NCI-H128 (cell line): ENCODE measurements at regions not wholly inside any gene's neighbourhood (a gene's known extent, or its start where the extent isn't known, plus 50 kb on each side); places are given as distances from the start of the nearest gene placed in this dataset.
A peak's percentile ranks its signal among the peaks of the same experiment; 100 is the strongest.
"Not testable (repeated sequence)": the region's sequence is repeated elsewhere in the genome, so short reads cannot be mapped to it uniquely, and the experiment has no call there.

Experiments used
- DNase-seq: peaks from one replicate; lab custom pipeline; 2025; ENCODE audit not compliant: unreplicated experiment; lab: John Stamatoyannopoulos, UW

DNA sequence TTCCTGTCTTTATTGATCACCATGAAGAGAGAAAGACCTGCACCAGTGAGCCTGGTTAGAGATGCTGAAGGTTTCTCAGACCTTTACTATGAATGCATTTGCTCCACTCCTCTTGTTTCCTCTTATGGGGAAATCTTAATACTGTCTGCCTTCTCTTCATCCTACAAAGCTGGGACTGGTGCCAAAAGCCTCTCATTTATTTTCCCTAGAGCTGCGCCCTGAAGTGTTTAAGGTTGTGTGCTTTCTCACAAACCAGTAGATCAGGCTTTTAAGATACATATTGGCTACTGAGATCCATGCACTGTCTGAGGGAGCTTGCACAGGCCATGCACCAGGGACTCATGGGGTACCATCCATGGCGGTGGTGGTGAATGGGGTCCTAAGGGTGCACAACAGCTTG, 286.1 kb upstream of the PMFBP1 start:
- DNase-seq: no peak

- no peak for DNase-seq
Measured at GRCh38 chr16:72457243-72457940, 285.4 kb upstream of the PMFBP1 start.

DNA sequence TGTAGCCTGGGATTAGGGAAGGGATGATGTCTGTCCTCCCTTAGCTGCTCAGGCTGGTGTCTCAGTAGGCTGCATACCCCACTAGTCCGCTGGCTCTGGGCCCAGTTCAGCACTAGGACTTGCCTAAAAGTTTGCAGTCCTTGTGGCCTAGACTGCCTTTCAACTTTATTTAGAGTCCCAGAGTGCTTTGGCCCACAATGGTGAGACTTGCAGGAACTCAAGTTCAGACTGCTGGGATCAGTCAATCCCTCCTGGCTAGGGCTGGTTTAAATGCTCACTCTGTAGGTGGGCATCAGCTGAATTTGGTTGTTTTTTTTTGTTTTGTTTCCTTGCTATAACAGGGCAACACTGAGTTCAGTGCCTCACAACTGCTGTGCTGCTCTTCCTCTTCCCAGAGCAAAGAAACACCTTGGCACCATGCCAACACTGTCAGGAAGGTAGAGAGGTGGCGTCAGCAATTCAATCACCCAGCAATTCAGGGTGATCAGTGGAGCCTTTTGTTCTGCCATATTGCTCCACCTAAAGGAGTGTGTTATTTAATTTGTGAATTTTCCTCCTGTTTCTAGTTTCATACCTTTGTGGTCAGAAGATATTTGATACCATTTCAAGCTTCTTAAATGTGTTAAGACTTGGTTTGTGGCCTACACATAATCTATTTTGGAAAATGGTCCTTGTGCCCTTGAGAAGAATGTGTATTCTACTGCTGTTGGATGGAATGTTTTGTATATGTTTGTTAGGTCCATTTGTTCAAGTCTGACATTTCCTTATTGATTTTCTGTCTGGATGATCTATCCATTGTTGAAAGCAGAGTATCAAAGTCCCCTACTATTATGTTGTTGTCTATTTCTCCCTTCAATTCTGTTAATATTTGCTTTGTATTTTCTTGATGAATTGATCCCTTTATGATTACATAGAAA, 284.0 kb upstream of the PMFBP1 start:
- peak; percentile 25 for DNase-seq

GRCh38 chr16:72453856-72454255, 281.9 kb upstream of the PMFBP1 start:
- DNase-seq: not testable (repeated sequence)

GRCh38 chr16:72444696-72445095, 272.7 kb upstream of the PMFBP1 start:
- no peak for DNase-seq

- no peak for DNase-seq
Measured at GRCh38 chr16:72443809-72444208, 271.9 kb upstream of the PMFBP1 start.

DNA sequence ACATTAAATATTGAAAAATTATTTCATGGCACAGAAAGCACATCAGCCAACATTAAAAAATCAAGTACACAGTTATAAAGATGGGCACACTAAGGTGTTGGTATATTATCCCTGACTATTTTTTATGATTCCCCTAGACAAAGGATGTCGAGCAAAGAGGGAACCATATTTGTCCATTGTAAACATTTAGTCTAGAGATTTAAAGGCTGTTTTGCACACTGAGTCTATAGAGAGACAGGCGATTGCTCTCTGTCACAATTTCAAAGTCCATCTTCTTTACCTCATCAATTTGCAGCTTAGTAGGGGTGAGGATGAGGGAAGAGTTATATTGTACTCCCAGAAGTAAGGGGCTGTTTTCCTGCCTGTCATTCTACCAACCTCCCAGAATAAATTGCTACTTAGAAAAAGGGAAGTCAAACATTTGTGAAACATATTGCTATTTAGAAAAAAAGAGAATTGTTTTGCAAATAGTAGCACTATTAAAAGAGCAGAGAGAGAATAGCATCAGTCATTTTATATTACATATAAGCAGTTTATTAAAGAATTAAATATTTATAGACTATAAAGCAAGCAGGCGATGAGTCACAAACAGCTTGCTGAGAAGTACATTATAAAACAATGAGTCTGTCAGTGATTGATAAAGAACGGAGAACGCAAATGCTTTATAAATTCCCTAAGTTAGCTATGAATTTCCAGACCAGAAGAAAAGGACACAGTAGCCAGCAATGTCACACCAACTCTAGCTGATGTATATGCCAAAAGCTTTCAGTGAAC, 270.6 kb upstream of the PMFBP1 start:
- DNase-seq: no peak

- no peak for DNase-seq
Measured at GRCh38 chr16:72437891-72438290, 265.9 kb upstream of the PMFBP1 start.

DNA sequence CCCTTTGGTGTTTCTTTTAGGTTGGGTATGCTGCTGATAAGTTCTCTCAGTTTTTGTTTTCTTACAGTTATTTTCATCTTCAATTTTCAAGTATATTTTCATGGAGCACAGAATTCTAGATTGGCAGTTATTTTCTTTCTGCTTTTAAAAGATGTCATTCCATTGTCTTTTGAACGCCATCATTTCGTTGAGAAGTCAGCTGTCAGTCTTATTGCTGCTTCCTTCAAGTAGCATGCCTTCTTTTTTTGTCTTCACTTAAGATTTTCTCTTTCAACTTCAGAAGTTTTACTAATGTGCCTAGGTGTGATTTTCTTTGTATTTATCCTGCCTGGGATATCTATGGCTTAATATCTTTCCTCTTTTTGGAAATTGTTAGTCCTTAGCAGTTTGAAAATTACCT, 262.2 kb upstream of the PMFBP1 start:
- no peak for DNase-seq

DNA sequence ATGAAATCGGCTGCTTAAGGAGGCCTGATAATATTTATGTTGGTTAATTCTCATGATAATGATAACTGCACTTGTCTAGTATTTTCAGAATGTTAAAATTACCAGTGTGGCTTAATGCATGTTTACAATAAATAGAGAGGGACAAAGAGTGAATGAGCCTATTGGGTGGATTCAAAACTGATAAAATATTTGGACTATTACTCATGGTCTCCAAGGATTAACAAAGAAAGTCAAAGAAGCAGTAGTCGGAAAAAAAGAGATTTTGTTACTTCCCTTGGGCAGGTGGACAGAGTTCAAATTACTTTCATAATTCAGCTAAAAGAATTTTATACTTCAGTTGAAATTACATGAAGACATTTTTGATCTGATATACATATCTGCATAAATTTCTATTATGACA, 258.2 kb upstream of the PMFBP1 start:
- DNase-seq: no peak

DNA sequence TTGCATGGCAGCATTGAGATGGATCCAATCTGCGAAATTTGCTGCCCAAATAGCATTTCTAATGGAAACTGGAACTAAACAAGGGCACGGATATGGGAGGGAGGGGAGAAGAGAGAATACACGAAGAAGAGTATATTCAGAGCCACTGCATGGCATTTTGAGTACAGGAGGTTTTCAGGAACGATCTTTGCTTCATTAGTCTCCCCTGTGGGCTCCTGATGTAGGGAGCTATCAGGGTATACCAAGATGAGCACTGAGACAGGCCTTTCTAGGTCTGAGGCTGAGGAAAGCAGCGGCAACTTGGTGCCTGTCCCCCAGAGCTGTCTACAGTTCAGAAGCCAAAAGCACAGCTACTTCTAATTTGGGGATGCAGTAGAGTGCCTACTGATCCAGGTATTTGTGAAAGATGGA, 257.7 kb upstream of the PMFBP1 start:
- no peak for DNase-seq

- no peak for DNase-seq
Measured at GRCh38 chr16:72428681-72429376, 256.9 kb upstream of the PMFBP1 start.

- DNase-seq: no peak
Measured at GRCh38 chr16:72427783-72428331, 255.9 kb upstream of the PMFBP1 start.

DNA sequence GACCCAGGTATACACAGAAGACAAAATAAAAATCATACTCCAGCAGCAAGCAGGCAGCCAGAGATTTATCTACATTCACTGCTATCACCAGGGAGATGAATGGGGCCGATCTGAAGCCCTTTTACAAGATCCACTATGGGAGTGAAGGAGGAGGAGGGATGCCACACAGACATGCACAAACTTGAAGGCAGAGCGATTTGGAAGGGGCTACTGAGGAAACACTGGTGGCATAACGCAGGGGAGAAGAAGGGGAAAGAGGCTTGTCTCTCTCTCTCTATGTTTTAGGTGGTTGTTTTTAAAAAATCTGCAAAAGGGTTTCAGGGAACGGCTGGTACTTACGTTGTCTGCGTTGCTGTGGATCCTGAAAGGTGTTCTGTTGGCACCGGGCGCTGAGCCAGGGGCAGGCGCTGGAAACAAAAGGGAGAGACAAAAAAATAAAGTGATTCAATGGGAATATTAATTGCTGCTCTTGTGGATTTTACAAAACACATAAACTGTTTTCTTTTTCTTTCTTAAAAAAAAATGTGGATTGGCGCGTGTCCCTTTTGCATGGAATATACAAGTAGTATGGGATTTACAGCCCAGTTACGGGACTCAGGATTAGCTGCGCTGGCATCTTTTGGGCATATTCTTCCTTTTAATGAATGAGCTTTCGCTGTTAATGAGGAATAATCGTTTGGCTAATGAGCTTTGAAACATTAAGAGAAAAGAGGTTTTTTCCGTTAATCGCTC, 255.3 kb upstream of the PMFBP1 start:
- no peak for DNase-seq

DNA sequence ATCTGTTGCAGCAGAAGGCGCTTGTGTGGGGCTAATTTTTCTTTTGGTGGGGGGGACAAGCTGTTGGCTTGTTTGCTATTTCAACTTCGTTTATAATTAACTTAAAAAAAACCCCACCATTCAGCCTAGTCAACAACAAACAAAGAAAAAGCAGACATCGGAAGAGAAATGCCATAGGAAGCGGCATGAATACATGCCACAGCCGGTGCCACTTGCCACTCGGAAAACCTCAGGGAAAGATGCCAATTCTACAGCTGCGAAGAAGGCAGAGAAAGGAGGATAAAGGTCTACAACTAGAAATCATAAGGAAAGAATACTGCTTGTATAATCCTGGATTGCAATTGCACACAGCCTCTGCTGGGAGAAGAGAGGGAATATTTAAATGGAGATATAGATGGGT, 254.4 kb upstream of the PMFBP1 start:
- DNase-seq: no peak

GRCh38 chr16:72425571-72426341, 253.8 kb upstream of the PMFBP1 start:
- DNase-seq: no peak

- no peak for DNase-seq
Measured at GRCh38 chr16:72424757-72425156, 252.8 kb upstream of the PMFBP1 start.

GRCh38 chr16:72422308-72422897, 250.4 kb upstream of the PMFBP1 start:
- no peak for DNase-seq

DNA sequence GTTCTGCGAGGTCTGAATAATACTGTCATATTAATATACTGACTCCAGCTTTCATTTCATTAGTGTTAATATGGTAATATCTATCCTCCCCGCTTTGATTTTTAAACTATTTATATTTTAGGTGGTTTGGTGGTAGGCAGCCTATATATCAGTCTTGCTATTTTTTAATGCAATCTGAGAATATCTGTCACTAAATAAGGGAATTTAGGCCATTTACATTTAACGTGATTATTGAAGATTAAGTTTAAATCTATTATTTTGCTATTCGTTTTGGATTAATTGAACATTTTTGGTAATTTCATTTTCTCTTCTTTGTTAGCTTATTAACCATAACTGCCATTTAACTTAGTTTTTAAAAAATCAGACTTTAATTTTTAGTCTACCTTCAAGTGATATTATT, 247.7 kb upstream of the PMFBP1 start:
- no peak for DNase-seq
